ENCODE measurements at regions not wholly inside any gene's neighbourhood (a gene's known extent, or its start where the extent isn't known, plus 50 kb on each side); places are given as distances from the start of the nearest gene placed in this dataset.

DNA sequence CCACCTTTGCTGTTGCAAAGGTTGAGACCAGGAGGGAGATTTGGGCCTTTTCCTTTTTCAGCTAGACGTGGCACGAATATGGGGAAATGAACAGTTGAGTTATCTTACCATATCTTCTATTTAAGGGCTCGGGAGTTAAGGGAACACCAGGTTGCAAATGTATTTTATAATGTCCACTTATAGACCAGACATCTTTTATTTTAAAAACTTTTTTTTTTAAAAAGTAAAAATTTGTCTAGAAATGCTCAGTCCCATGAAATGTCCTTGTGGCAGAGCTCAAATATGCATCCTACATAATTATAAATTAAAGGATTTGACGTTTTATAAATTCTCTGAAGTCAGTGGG is 103.6 kb upstream of the VEPH1 start:
- Mint-ChIP-seq H3K4me3 (no peak overlapping the region), H3K27me3 (ENCODE audit: low read depth) (peaks cover 12% of the 10 kb centered on the region), H3K36me3 (no peaks in the 10 kb centered on the region), H3K27ac (peak overlapping the region; percentile 37), H3K4me1 (peaks cover 5% of the 10 kb centered on the region), H3K9me3 (no peaks in the 10 kb centered on the region)
- DNase-seq (ENCODE audit: low spot score in 2 of 2, unreplicated experiment in 2 of 2), result no peak
- TF ChIP-seq CTCF (IDR thresholded peaks at IDR 0.05; ENCODE audit: unreplicated experiment), result peak; percentile 41

- Mint-ChIP-seq H3K36me3 (no peaks in the 10 kb centered on the region), H3K27me3 (ENCODE audit: low read depth) (peaks cover 12% of the 10 kb centered on the region), H3K9me3 (no peaks in the 10 kb centered on the region), H3K27ac (peak overlapping the region; percentile 37), H3K4me3 (no peak overlapping the region), H3K4me1 (peaks cover 5% of the 10 kb centered on the region)
- peak; percentile 34 to 78 for DNase-seq (ENCODE audit: low spot score in 2 of 2, unreplicated experiment in 2 of 2)
- TF ChIP-seq CTCF (IDR thresholded peaks at IDR 0.05; ENCODE audit: unreplicated experiment), result peak; percentile 68
Measured at GRCh38 chr3:157606011-157606851, 103.0 kb upstream of the VEPH1 start.

- H3K27me3 Mint-ChIP-seq (ENCODE audit: low read depth), result peaks cover 12% of the 10 kb centered on the region
- TF ChIP-seq CTCF (IDR thresholded peaks at IDR 0.05; ENCODE audit: unreplicated experiment), result no peak
- H3K4me1 Mint-ChIP-seq, result peaks cover 5% of the 10 kb centered on the region
- H3K9me3 Mint-ChIP-seq, result no peaks in the 10 kb centered on the region
- H3K36me3 Mint-ChIP-seq, result no peaks in the 10 kb centered on the region
- H3K4me3 Mint-ChIP-seq, result no peak overlapping the region
- no peak for DNase-seq (ENCODE audit: low spot score in 2 of 2, unreplicated experiment in 2 of 2)
- H3K27ac Mint-ChIP-seq, result no peak overlapping the region
Measured at GRCh38 chr3:157605356-157605755, 102.1 kb upstream of the VEPH1 start.

- peaks cover 5% of the 10 kb centered on the region for H3K4me1 Mint-ChIP-seq
- H3K36me3 Mint-ChIP-seq, result no peaks in the 10 kb centered on the region
- H3K27me3 Mint-ChIP-seq (ENCODE audit: low read depth), result peaks cover 15% of the 10 kb centered on the region
- H3K27ac Mint-ChIP-seq, result no peak overlapping the region
- H3K4me3 Mint-ChIP-seq, result no peak overlapping the region
- no peak for DNase-seq (ENCODE audit: low spot score in 2 of 2, unreplicated experiment in 2 of 2)
- no peaks in the 10 kb centered on the region for H3K9me3 Mint-ChIP-seq
- no peak for TF ChIP-seq CTCF (IDR thresholded peaks at IDR 0.05; ENCODE audit: unreplicated experiment)
Measured at GRCh38 chr3:157602424-157602823, 99.2 kb upstream of the VEPH1 start.

GRCh38 chr3:157595259-157595658 is 92.0 kb upstream of the VEPH1 start:
- H3K27ac Mint-ChIP-seq, result no peak overlapping the region
- DNase-seq (ENCODE audit: low spot score in 2 of 2, unreplicated experiment in 2 of 2), result no peak
- TF ChIP-seq CTCF (IDR thresholded peaks at IDR 0.05; ENCODE audit: unreplicated experiment), result no peak
- peaks cover 40% of the 10 kb centered on the region for H3K27me3 Mint-ChIP-seq (ENCODE audit: low read depth)
- H3K9me3 Mint-ChIP-seq, result no peaks in the 10 kb centered on the region
- H3K4me1 Mint-ChIP-seq, result peaks cover 4% of the 10 kb centered on the region
- H3K36me3 Mint-ChIP-seq, result no peaks in the 10 kb centered on the region
- H3K4me3 Mint-ChIP-seq, result no peak overlapping the region

Measured in mesothelial cell of epicardium (in vitro differentiated cells).